Ishikawa (cell line): ENCODE measurements at regions not wholly inside any gene's neighbourhood (a gene's known extent, or its start where the extent isn't known, plus 50 kb on each side); places are given as distances from the start of the nearest gene placed in this dataset.

Source experiments
- CREB1 ChIP-seq: IDR thresholded peaks from 2 replicates; pipeline ENCODE4 v1.6.1; 2012; ENCODE audit warnings: low read depth
- EP300 ChIP-seq: IDR thresholded peaks from 2 replicates; pipeline ENCODE4 v1.6.1; 2012; ENCODE audit warnings: borderline replicate concordance
- TF ChIP-seq, protein P1 (sequence below): IDR thresholded peaks from 2 replicates; pipeline ENCODE4 v1.6.1; 2012; ENCODE audit warnings: low read depth, mild to moderate bottlenecking
- TF ChIP-seq, protein P2 (sequence below): IDR thresholded peaks from 2 replicates; pipeline ENCODE4 v1.6.1; 2012

DNA sequence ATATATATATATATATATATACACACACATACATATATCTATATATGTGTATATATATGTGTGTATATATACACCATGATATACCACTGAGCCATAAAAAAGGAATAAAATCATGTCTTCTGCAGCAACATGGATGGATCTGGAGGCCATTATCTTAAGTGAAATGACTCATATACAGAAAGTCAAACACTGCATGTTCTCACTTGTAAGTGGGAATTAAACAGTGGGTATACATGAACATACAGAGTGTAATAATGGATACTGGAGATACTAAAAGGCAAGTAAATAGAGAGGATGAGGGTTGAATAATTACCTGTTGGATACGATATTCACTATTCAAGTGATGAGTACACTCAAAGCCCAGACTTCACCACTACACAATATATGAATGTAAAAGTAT lies 332.6 kb downstream of the SLITRK1 start:
- TF ChIP-seq, protein P1, sequence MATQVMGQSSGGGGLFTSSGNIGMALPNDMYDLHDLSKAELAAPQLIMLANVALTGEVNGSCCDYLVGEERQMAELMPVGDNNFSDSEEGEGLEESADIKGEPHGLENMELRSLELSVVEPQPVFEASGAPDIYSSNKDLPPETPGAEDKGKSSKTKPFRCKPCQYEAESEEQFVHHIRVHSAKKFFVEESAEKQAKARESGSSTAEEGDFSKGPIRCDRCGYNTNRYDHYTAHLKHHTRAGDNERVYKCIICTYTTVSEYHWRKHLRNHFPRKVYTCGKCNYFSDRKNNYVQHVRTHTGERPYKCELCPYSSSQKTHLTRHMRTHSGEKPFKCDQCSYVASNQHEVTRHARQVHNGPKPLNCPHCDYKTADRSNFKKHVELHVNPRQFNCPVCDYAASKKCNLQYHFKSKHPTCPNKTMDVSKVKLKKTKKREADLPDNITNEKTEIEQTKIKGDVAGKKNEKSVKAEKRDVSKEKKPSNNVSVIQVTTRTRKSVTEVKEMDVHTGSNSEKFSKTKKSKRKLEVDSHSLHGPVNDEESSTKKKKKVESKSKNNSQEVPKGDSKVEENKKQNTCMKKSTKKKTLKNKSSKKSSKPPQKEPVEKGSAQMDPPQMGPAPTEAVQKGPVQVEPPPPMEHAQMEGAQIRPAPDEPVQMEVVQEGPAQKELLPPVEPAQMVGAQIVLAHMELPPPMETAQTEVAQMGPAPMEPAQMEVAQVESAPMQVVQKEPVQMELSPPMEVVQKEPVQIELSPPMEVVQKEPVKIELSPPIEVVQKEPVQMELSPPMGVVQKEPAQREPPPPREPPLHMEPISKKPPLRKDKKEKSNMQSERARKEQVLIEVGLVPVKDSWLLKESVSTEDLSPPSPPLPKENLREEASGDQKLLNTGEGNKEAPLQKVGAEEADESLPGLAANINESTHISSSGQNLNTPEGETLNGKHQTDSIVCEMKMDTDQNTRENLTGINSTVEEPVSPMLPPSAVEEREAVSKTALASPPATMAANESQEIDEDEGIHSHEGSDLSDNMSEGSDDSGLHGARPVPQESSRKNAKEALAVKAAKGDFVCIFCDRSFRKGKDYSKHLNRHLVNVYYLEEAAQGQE: no peak
- TF ChIP-seq CREB1: no peak
- no peak for TF ChIP-seq EP300
- TF ChIP-seq, protein P2, sequence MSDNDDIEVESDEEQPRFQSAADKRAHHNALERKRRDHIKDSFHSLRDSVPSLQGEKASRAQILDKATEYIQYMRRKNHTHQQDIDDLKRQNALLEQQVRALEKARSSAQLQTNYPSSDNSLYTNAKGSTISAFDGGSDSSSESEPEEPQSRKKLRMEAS: no peak
